ENCODE measurements at regions not wholly inside any gene's neighbourhood (a gene's known extent, or its start where the extent isn't known, plus 50 kb on each side); places are given as distances from the start of the nearest gene placed in this dataset.

- TF ChIP-seq REST (IDR thresholded peaks at IDR 0.05; ENCODE audit: low read depth) (no peak), TEAD4 (IDR thresholded peaks at IDR 0.05) (no peak), RAD21 (IDR thresholded peaks at IDR 0.05; ENCODE audit: low read depth) (no peak), EP300 (IDR thresholded peaks at IDR 0.05; ENCODE audit: borderline replicate concordance) (no peak), USF1 (IDR thresholded peaks at IDR 0.05) (no peak), MAX (IDR thresholded peaks at IDR 0.05) (no peak), TAF1 (IDR thresholded peaks at IDR 0.05; ENCODE audit: low read depth) (no peak), YY1 (IDR thresholded peaks at IDR 0.05; ENCODE audit: low read depth) (no peak), NFIC (IDR thresholded peaks at IDR 0.05) (no peak), CEBPB (IDR thresholded peaks at IDR 0.05) (no peak)
These were observed 300.0 kb downstream of the PREX1 start for GRCh38 chr20:48527771-48528170.

Data from Ishikawa (cell line).